H1 (cell line): ENCODE measurements at regions not wholly inside any gene's neighbourhood (a gene's known extent, or its start where the extent isn't known, plus 50 kb on each side); places are given as distances from the start of the nearest gene placed in this dataset.

Experiments
- CTCF ChIA-PET: fragments of 300-600 bp; sonication (Branson Sonifier 250); formaldehyde crosslinking; loops from one replicate; lab custom pipeline; 2021; ENCODE audit not compliant: partially characterized antibody; lab: Charles Lee
- POLR2A ChIA-PET: fragments of 300-600 bp; sonication (Branson Sonifier 250); formaldehyde crosslinking; loops from one replicate; lab custom pipeline; 2021; ENCODE audit warnings: inconsistent platforms; ENCODE audit not compliant: partially characterized antibody; lab: Charles Lee
- DNase-seq, 2 experiments: peaks; one replicate each; pipeline versions ENCODE4 v3.0.0 to v3.0.0-alpha.2; 2010 to 2022; ENCODE audit warnings: low spot score in 2 of 2, low read depth in 1 of 2, mixed read lengths in 1 of 2
- FAIRE-seq: peaks from 2 replicates; lab custom pipeline; 2011; peaks lifted over from hg19 to GRCh38; lab: Jason Lieb, UNC
- H2AFZ ChIP-seq: 2 replicates; pipeline ENCODE4 v1.8.1; 2012; ENCODE audit warnings: low read length, inconsistent platforms
- H2AK5ac ChIP-seq: 2 replicates; pipeline ENCODE4 v1.6.1; 2013; ENCODE audit warnings: low read depth, low read length
- H2BK120ac ChIP-seq: replicated peaks from 2 replicates; pipeline ENCODE3; 2013; ENCODE audit warnings: low read depth, low read length, inconsistent platforms
- H2BK12ac ChIP-seq: 2 replicates; pipeline ENCODE4 v1.6.1; 2013; ENCODE audit warnings: low read depth, low read length
- H2BK15ac ChIP-seq: 2 replicates; pipeline ENCODE4 v1.6.1; 2013; ENCODE audit warnings: low read length
- H2BK20ac ChIP-seq: 2 replicates; pipeline ENCODE4 v1.6.1; 2013; ENCODE audit warnings: low read length
- H2BK5ac ChIP-seq: 2 replicates; pipeline ENCODE4 v1.6.1; 2013; ENCODE audit warnings: low read depth, low read length
- H3K14ac ChIP-seq: 2 replicates; pipeline ENCODE4 v1.6.1; 2013; ENCODE audit warnings: inconsistent platforms; ENCODE audit not compliant: insufficient read length
- H3K18ac ChIP-seq: 2 replicates; pipeline ENCODE4 v1.6.1; 2013; ENCODE audit warnings: low read length; ENCODE audit errors: extremely low read depth
- H3K23ac ChIP-seq: 2 replicates; pipeline ENCODE4 v1.6.1; 2013; ENCODE audit warnings: inconsistent platforms; ENCODE audit not compliant: insufficient read length
- H3K23me2 ChIP-seq: 2 replicates; pipeline ENCODE4 v1.6.1; 2013; ENCODE audit warnings: low read depth, low read length
- H3K27ac ChIP-seq: 2 replicates; pipeline ENCODE4 v1.6.1; 2011; ENCODE audit warnings: low read depth, low read length, inconsistent platforms
- H3K27me3 ChIP-seq, 4 experiments: replicated peaks in 1 of 4; 1 replicate in 1 of 4; 2 replicates in 3 of 4; pipeline versions ENCODE4 v1.6.1 to v1.8.1; 2011 to 2013; ENCODE audit warnings: low read length in 3 of 4, mild to moderate bottlenecking in 3 of 4, inconsistent platforms in 2 of 4, mixed read lengths in 2 of 4, moderate library complexity in 1 of 4; ENCODE audit not compliant: control insufficient read depth in 3 of 4, insufficient read depth in 3 of 4; ENCODE audit errors: extremely low read depth in 1 of 4
- H3K36me3 ChIP-seq, 4 experiments: 2 replicates each; pipeline versions ENCODE4 v1.6.1 to v1.8.1; 2011 to 2013; ENCODE audit warnings: mild to moderate bottlenecking in 4 of 4, low read length in 3 of 4, moderate library complexity in 2 of 4, control low read depth in 1 of 4, inconsistent platforms in 1 of 4; ENCODE audit not compliant: insufficient read depth in 4 of 4, control insufficient read depth in 2 of 4
- H3K4ac ChIP-seq: replicated peaks from 2 replicates; pipeline ENCODE3; 2013; ENCODE audit warnings: low read length, low read depth, mixed read lengths, inconsistent platforms; ENCODE audit not compliant: insufficient read length
- H3K4me1 ChIP-seq, 4 experiments: replicated peaks in 1 of 4; 1 replicate in 1 of 4; 2 replicates in 3 of 4; pipeline versions ENCODE4 v1.6.1 to v1.8.1; 2011 to 2013; ENCODE audit warnings: low read length in 3 of 4, inconsistent platforms in 2 of 4, mixed read lengths in 1 of 4; ENCODE audit not compliant: insufficient read depth in 4 of 4, control insufficient read depth in 3 of 4
- H3K4me2 ChIP-seq, 2 experiments: 2 replicates each; pipeline versions ENCODE4 v1.6.1 to v1.8.1; 2011 to 2013; ENCODE audit warnings: low read depth in 2 of 2, low read length in 2 of 2, control low read depth in 1 of 2, inconsistent platforms in 1 of 2, mild to moderate bottlenecking in 1 of 2; ENCODE audit not compliant: insufficient read depth in 1 of 2
- H3K4me3 ChIP-seq, 4 experiments: fragments of 200-600, 300-600 bp in 1 of 4; sonication (generic), shearing (Covaris generic), sonication (Bioruptor Twin) in 1 of 4; 2 replicates each; pipeline versions ENCODE4 v1.5.1 to v1.8.1; 2011 to 2016; ENCODE audit warnings: low read length in 4 of 4, low read depth in 3 of 4, control low read depth in 2 of 4, inconsistent platforms in 2 of 4, mild to moderate bottlenecking in 2 of 4, mixed read lengths in 1 of 4, moderate library complexity in 1 of 4; ENCODE audit not compliant: insufficient read depth in 2 of 4; ENCODE audit errors: extremely low read depth in 1 of 4
- H3K56ac ChIP-seq: replicated peaks from 2 replicates; pipeline ENCODE3; 2013; ENCODE audit warnings: low read depth, mild to moderate bottlenecking, mixed read lengths, low read length, inconsistent platforms; ENCODE audit not compliant: insufficient read length
- H3K79me1 ChIP-seq: 2 replicates; pipeline ENCODE4 v1.6.1; 2013; ENCODE audit warnings: low read depth, low read length, control low read depth
- H3K79me2 ChIP-seq, 2 experiments: 2 replicates each; pipeline versions ENCODE4 v1.6.1 to v1.8.1; 2012 to 2013; ENCODE audit warnings: low read length in 2 of 2, mild to moderate bottlenecking in 2 of 2, inconsistent platforms in 1 of 2; ENCODE audit not compliant: insufficient read depth in 2 of 2, control insufficient read depth in 1 of 2
- H3K9ac ChIP-seq, 4 experiments: replicated peaks in 1 of 4; 1 replicate in 1 of 4; 2 replicates in 3 of 4; pipeline versions ENCODE4 v1.6.1 to v1.8.1; 2011 to 2013; ENCODE audit warnings: low read depth in 3 of 4, low read length in 3 of 4, control low read depth in 2 of 4, mild to moderate bottlenecking in 2 of 4, moderate library complexity in 2 of 4, inconsistent platforms in 1 of 4; ENCODE audit errors: extremely low read depth in 1 of 4
- H3K9me3 ChIP-seq, 2 experiments: 2 replicates each; pipeline versions ENCODE4 v1.6.1 to v1.8.1; 2012 to 2013; ENCODE audit warnings: mild to moderate bottlenecking in 2 of 2, moderate library complexity in 2 of 2, control low read depth in 1 of 2, inconsistent platforms in 1 of 2, low read depth in 1 of 2, low read length in 1 of 2, mixed read lengths in 1 of 2; ENCODE audit not compliant: insufficient read depth in 2 of 2
- H4K20me1 ChIP-seq, 2 experiments: replicated peaks in 1 of 2; 2 replicates each; pipeline versions ENCODE3 to v1.8.1; 2011 to 2013; ENCODE audit warnings: inconsistent platforms in 2 of 2, low read length in 2 of 2, mild to moderate bottlenecking in 1 of 2; ENCODE audit not compliant: insufficient read depth in 2 of 2, control insufficient read depth in 1 of 2
- H4K5ac ChIP-seq: 2 replicates; pipeline ENCODE4 v1.6.1; 2013; ENCODE audit warnings: low read length, low read depth, mixed read lengths, inconsistent platforms; ENCODE audit not compliant: insufficient read length
- H4K8ac ChIP-seq: 2 replicates; pipeline ENCODE4 v1.8.0; 2013; ENCODE audit warnings: mild to moderate bottlenecking, moderate library complexity, low read length, inconsistent platforms; ENCODE audit not compliant: insufficient read depth; ENCODE audit errors: extremely low read depth
- H4K91ac ChIP-seq: replicated peaks from 2 replicates; pipeline ENCODE3; 2013; ENCODE audit warnings: low read length, mixed read lengths, inconsistent platforms; ENCODE audit not compliant: insufficient read length
- CHD2 ChIP-seq: IDR thresholded peaks from 2 replicates; pipeline ENCODE4 v1.6.1; 2012; ENCODE audit warnings: low read length, improper control_type of control experiment
- CREB1 ChIP-seq: IDR thresholded peaks from 2 replicates; pipeline ENCODE4 v1.6.1; 2012; ENCODE audit warnings: inconsistent platforms
- GTF2F1 ChIP-seq: IDR thresholded peaks from 2 replicates; pipeline ENCODE4 v1.6.1; 2012; ENCODE audit warnings: low read depth, low read length, improper control_type of control experiment, borderline replicate concordance
- JUN ChIP-seq: IDR thresholded peaks from 2 replicates; pipeline ENCODE4 v1.6.1; 2011; ENCODE audit warnings: low read depth, mild to moderate bottlenecking, improper control_type of control experiment, low read length
- RAD21 ChIP-seq, 2 experiments: IDR thresholded peaks in 1 of 2; conservative IDR thresholded peaks in 1 of 2; 2 replicates each; pipeline ENCODE4 v1.6.1; 2011; ENCODE audit warnings: low read depth in 2 of 2, low read length in 2 of 2, improper control_type of control experiment in 1 of 2, inconsistent platforms in 1 of 2, mild to moderate bottlenecking in 1 of 2, moderate library complexity in 1 of 2
- RXRA ChIP-seq: IDR thresholded peaks from 2 replicates; pipeline ENCODE4 v1.6.1; 2011; ENCODE audit warnings: low read depth, mild to moderate bottlenecking, low read length, moderate library complexity; ENCODE audit not compliant: insufficient read depth
- TAF1 ChIP-seq: IDR thresholded peaks from 2 replicates; pipeline ENCODE4 v1.6.1; 2011; ENCODE audit warnings: mild to moderate bottlenecking, low read depth, low read length
- WGBS, 2 experiments: shearing (Covaris generic) in 1 of 2; methylation state at CpG; one replicate each; pipeline versions ENCODE4 v1.1.6 to v1.1.7; 2013 to 2015; ENCODE audit warnings: low lambda C conversion rate in 2 of 2, mixed read lengths in 2 of 2, inconsistent platforms in 1 of 2, low coverage in 1 of 2, missing lambda C conversion rate in 1 of 2; ENCODE audit not compliant: insufficient replicate concordance in 2 of 2, insufficient coverage in 1 of 2, insufficient read length in 1 of 2; ENCODE audit errors: extremely low coverage in 1 of 2, missing lambda C conversion rate in 1 of 2; 5-methylcytosine and 5-hydroxymethylcytosine counted together
- TF ChIP-seq, protein P1 (sequence below), 3 experiments: IDR thresholded peaks; 1 replicate in 2 of 3; 2 replicates in 1 of 3; pipeline versions ENCODE4 v1.5.1 to v1.6.1; 2011; ENCODE audit warnings: low read length in 3 of 3, mild to moderate bottlenecking in 3 of 3, inconsistent platforms in 2 of 3, low read depth in 1 of 3, moderate library complexity in 1 of 3; ENCODE audit not compliant: insufficient read depth in 1 of 3; ENCODE audit errors: control extremely low read depth in 1 of 3

DNA sequence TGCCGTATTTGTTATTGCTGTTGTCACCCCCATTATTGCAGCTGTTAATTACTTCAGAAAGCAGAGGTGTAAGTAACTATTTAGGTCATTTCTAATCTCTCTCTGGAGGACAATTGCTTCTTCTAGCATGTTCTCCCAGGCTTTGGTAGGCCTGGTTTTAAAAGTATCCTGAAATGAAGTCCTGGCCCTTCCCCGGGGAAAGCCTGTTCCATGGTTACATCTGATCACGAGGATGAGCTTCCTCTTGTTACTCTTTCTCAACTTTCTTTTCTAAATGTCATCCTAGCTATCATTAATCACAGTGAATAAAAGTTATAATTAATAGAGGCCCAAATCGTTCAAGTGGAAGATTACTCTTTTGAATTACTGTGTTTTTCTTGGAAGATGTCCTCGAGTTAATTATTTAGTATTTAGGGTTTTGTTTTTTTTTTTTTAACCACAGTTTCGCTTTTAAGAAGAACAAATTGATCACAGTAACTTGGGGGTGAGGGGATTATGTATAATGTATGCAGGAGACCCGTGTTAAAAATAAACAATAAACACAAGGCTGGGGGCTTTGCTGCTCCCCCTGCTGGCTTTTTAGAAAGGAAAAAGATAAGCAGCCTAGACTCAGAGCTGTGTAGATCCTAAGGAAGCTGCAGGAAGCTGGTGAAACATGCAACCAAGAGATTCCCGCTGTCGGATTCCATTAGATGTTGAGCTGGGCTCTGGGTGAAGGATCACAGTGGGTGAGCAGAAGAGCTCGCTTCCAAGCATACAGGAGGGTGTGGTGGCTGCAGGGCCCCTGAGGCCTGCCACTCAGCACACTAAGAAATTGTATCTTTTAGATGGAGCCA lies 420.1 kb downstream of the FUT8 start:
- Histone ChIP-seq H3K23me2 (no peaks in the 10 kb centered on the region), H3K14ac (no peak overlapping the region), H4K8ac (no peak overlapping the region), H3K9ac (no peak overlapping the region), H2BK5ac (peak overlapping the region; percentile 47; the same call in 1 of the 2 replicates), H3K36me3 (no peaks in the 10 kb centered on the region), H4K91ac (peak overlapping the region; percentile 49), H4K5ac (no peak overlapping the region), H3K79me2 (no peaks in the 10 kb centered on the region), H3K27me3 (no peaks in the 10 kb centered on the region), H3K27ac (no peak overlapping the region), H2BK120ac (no peak overlapping the region), H2AFZ (peak overlapping the region; percentile 37), H3K79me1 (no peaks in the 10 kb centered on the region), H4K20me1 (no peaks in the 10 kb centered on the region), H3K4me2 (no peak overlapping the region), H2BK20ac (no peak overlapping the region), H2BK12ac (no peak overlapping the region), H3K4ac (no peak overlapping the region), H2AK5ac (no peak overlapping the region), H3K18ac (no peak overlapping the region), H3K4me1 (peaks cover 4 to 22% (median 8%) of the 10 kb centered on the region in 4 experiments; a peak in 6 of 7 replicates), H3K23ac (no peak overlapping the region), H3K4me3 (no peak overlapping the region), H2BK15ac (no peak overlapping the region), H3K56ac (no peak overlapping the region), H3K9me3 (no peaks in the 10 kb centered on the region)
- FAIRE-seq (no peak), DNase-seq (no peak)
- TF ChIP-seq RAD21 (IDR thresholded peaks at IDR 0.05 in 1 of 2, conservative IDR thresholded peaks at IDR 0.05 in 1 of 2; ENCODE audit: low read depth in 2 of 2, low read length in 2 of 2) (peak in 1 of 2 experiments; percentile 33; a peak in 2 of 4 replicates), JUN (no peak), TAF1 (no peak), GTF2F1 (no peak), CREB1 (no peak), CHD2 (no peak), RXRA (no peak)
- TF ChIP-seq, protein P1, sequence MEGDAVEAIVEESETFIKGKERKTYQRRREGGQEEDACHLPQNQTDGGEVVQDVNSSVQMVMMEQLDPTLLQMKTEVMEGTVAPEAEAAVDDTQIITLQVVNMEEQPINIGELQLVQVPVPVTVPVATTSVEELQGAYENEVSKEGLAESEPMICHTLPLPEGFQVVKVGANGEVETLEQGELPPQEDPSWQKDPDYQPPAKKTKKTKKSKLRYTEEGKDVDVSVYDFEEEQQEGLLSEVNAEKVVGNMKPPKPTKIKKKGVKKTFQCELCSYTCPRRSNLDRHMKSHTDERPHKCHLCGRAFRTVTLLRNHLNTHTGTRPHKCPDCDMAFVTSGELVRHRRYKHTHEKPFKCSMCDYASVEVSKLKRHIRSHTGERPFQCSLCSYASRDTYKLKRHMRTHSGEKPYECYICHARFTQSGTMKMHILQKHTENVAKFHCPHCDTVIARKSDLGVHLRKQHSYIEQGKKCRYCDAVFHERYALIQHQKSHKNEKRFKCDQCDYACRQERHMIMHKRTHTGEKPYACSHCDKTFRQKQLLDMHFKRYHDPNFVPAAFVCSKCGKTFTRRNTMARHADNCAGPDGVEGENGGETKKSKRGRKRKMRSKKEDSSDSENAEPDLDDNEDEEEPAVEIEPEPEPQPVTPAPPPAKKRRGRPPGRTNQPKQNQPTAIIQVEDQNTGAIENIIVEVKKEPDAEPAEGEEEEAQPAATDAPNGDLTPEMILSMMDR (IDR thresholded peaks at IDR 0.05; ENCODE audit: control extremely low read depth in 1 of 3, insufficient read depth in 1 of 3, low read depth in 1 of 3, low read length in 3 of 3) = peak in 2 of 3 experiments; percentile 23 to 30; a peak in 2 of 4 replicates
- ChIA-PET CTCF (interaction anchor here (0.6 to 3.7 kb wide), 20 partner anchors 7 to 671 kb away, joined by 3 to 34 read pairs (median 4); partner anchors contain the start of gene FUT8), POLR2A (no interaction called here)
- WGBS, 2 experiments = 67% methylated on average over 10 of the region's 10 CpGs; no CpG with 5 or more reads in 1 of the 2 experiments
